HFFc6 (cell line): ENCODE measurements at regions not wholly inside any gene's neighbourhood (a gene's known extent, or its start where the extent isn't known, plus 50 kb on each side); places are given as distances from the start of the nearest gene placed in this dataset.

ENCODE experiments used
- DNase-seq: peaks from one replicate; pipeline ENCODE4 v3.0.0-alpha.2; 2018
- H3K27ac Mint-ChIP-seq: 2 replicates; pipeline ENCODE4 v1.8.0; 2020; ENCODE audit warnings: mild to moderate bottlenecking, mixed read lengths
- H3K27me3 Mint-ChIP-seq: 2 replicates; pipeline ENCODE4 v1.8.0; 2021; ENCODE audit warnings: mild to moderate bottlenecking, moderate library complexity, mixed read lengths; ENCODE audit not compliant: insufficient read depth
- H3K36me3 Mint-ChIP-seq: 2 replicates; pipeline ENCODE4 v1.8.0; 2021; ENCODE audit warnings: low read depth, mixed read lengths
- H3K4me1 Mint-ChIP-seq: 2 replicates; pipeline ENCODE4 v1.8.0; 2020; ENCODE audit warnings: low read depth, mixed read lengths
- H3K4me3 Mint-ChIP-seq: 2 replicates; pipeline ENCODE4 v1.8.0; 2020; ENCODE audit warnings: mild to moderate bottlenecking, moderate library complexity, mixed read lengths
- H3K9me3 Mint-ChIP-seq: 2 replicates; pipeline ENCODE4 v1.8.0; 2020; ENCODE audit warnings: mild to moderate bottlenecking, mixed read lengths
- CTCF ChIP-seq: fragments of 200-600 bp; sonication (generic); IDR thresholded peaks from 2 replicates; pipeline ENCODE4 v1.5.0; 2021; ENCODE audit warnings: antibody characterized with exemption, mild to moderate bottlenecking

- Mint-ChIP-seq H3K4me3 (no peak overlapping the region), H3K27ac (no peak overlapping the region), H3K4me1 (no peaks in the 10 kb centered on the region), H3K9me3 (peaks cover 38% of the 10 kb centered on the region), H3K36me3 (no peaks in the 10 kb centered on the region), H3K27me3 (no peaks in the 10 kb centered on the region; the same call in 1 of the 2 replicates)
- DNase-seq: no peak
- TF ChIP-seq CTCF: no peak
These were observed 66.9 kb upstream of the SV2C start for GRCh38 chr5:76016258-76016657.

GRCh38 chr5:76014005-76014404, 69.2 kb upstream of the SV2C start:
- Mint-ChIP-seq H3K27me3 (no peaks in the 10 kb centered on the region; the same call in 1 of the 2 replicates), H3K27ac (no peak overlapping the region)

GRCh38 chr5:76007904-76008303, 75.3 kb upstream of the SV2C start:
- DNase-seq: no peak
- Mint-ChIP-seq H3K4me1 (no peaks in the 10 kb centered on the region), H3K9me3 (peaks cover 43% of the 10 kb centered on the region), H3K4me3 (no peak overlapping the region), H3K27me3 (no peaks in the 10 kb centered on the region; the same call in 1 of the 2 replicates), H3K27ac (no peak overlapping the region), H3K36me3 (no peaks in the 10 kb centered on the region)
- TF ChIP-seq CTCF: no peak

More at GRCh38 chr5:76014005-76014404, 69.2 kb upstream of the SV2C start:
- Mint-ChIP-seq H3K9me3 (peaks cover 35% of the 10 kb centered on the region), H3K36me3 (no peaks in the 10 kb centered on the region), H3K4me1 (no peaks in the 10 kb centered on the region), H3K4me3 (no peak overlapping the region)
- no peak for DNase-seq
- TF ChIP-seq CTCF: no peak

- no peak for DNase-seq
- no peak overlapping the region for H3K27ac Mint-ChIP-seq
- no peaks in the 10 kb centered on the region for H3K4me1 Mint-ChIP-seq
- TF ChIP-seq CTCF: no peak
- no peaks in the 10 kb centered on the region for H3K36me3 Mint-ChIP-seq
- H3K4me3 Mint-ChIP-seq: no peak overlapping the region
- no peaks in the 10 kb centered on the region for H3K27me3 Mint-ChIP-seq
- H3K9me3 Mint-ChIP-seq: peaks cover 46% of the 10 kb centered on the region
These were observed 82.6 kb upstream of the SV2C start for GRCh38 chr5:76000582-76000981.

GRCh38 chr5:75993643-75994520, 89.3 kb upstream of the SV2C start:
- no peaks in the 10 kb centered on the region for H3K36me3 Mint-ChIP-seq
- H3K4me1 Mint-ChIP-seq: no peaks in the 10 kb centered on the region
- no peaks in the 10 kb centered on the region; the same call in 1 of the 2 replicates for H3K27me3 Mint-ChIP-seq
- H3K27ac Mint-ChIP-seq: no peak overlapping the region
- no peak overlapping the region for H3K4me3 Mint-ChIP-seq
- DNase-seq: no peak
- peaks cover 40% of the 10 kb centered on the region for H3K9me3 Mint-ChIP-seq
- TF ChIP-seq CTCF: no peak
